B cell (primary cell): ENCODE measurements at regions not wholly inside any gene's neighbourhood (a gene's known extent, or its start where the extent isn't known, plus 50 kb on each side); places are given as distances from the start of the nearest gene placed in this dataset.

Source experiments
- ATAC-seq: fragments of 200-7000 bp; cut with Tn5 transposase; one replicate; pipeline ENCODE4 v1.10.0; 2021; ENCODE audit warnings: low read depth, mild to moderate bottlenecking, moderate number of reproducible peaks, moderate library complexity
- CTCF ChIA-PET: fragments of 350-600 bp; sonication (Branson Sonifier 250); formaldehyde crosslinking; loops from one replicate; lab custom pipeline; 2021; ENCODE audit warnings: antibody characterized with exemption, inconsistent platforms; lab: Charles Lee
- POLR2A ChIA-PET: fragments of 350-600 bp; sonication (Branson Sonifier 250); formaldehyde crosslinking; loops from one replicate; lab custom pipeline; 2021; ENCODE audit warnings: antibody characterized with exemption; lab: Charles Lee
- DNase-seq: peaks from one replicate; pipeline ENCODE4 v3.0.0; 2013
- H2AFZ ChIP-seq: 2 replicates; pipeline ENCODE4 v1.6.1; 2012; ENCODE audit warnings: mild to moderate bottlenecking, low read depth, low read length; ENCODE audit not compliant: insufficient read depth, poor library complexity, severe bottlenecking
- H3K27ac ChIP-seq, 2 donors: 1 replicate in 1 of 2; 2 replicates in 1 of 2; pipeline ENCODE4 v1.5.1; 2012 to 2013; ENCODE audit warnings: low read length in 2 of 2, mild to moderate bottlenecking in 2 of 2, moderate library complexity in 1 of 2
- H3K27me3 ChIP-seq, 4 experiments: fragments of 200-600 bp in 1 of 4; sonication (generic) in 1 of 4; replicated peaks in 1 of 4; 1 replicate in 2 of 4; 2 replicates in 2 of 4; pipeline versions ENCODE4 v1.6.1 to v1.7.0; 2013 to 2016; ENCODE audit warnings: low read length in 3 of 4, mild to moderate bottlenecking in 2 of 4, mixed read lengths in 1 of 4, moderate library complexity in 1 of 4; ENCODE audit not compliant: insufficient read depth in 4 of 4, control insufficient read depth in 3 of 4; ENCODE audit errors: control extremely low read depth in 1 of 4
- H3K36me3 ChIP-seq, 2 experiments: replicated peaks in 1 of 2; 1 replicate in 1 of 2; 2 replicates in 1 of 2; pipeline versions ENCODE4 v1.6.1 to v1.7.1; 2013; ENCODE audit warnings: low read length in 1 of 2; ENCODE audit not compliant: insufficient read depth in 2 of 2, control insufficient read depth in 1 of 2; ENCODE audit errors: control extremely low read depth in 1 of 2, extremely low read depth in 1 of 2
- H3K4me1 ChIP-seq, 2 donors: fragments of 200-600 bp in 1 of 2; sonication (generic) in 1 of 2; 1 replicate in 1 of 2; 2 replicates in 1 of 2; pipeline versions ENCODE4 v1.5.1 to v1.6.1; 2013 to 2017; ENCODE audit warnings: low read length in 2 of 2; ENCODE audit not compliant: control insufficient read depth in 2 of 2, insufficient read depth in 2 of 2
- H3K4me2 ChIP-seq: replicated peaks from 2 replicates; pipeline ENCODE3; 2012; ENCODE audit warnings: mild to moderate bottlenecking, low read depth, low read length; ENCODE audit not compliant: poor library complexity, severe bottlenecking
- H3K4me3 ChIP-seq, 5 experiments: fragments of 200-600 bp in 1 of 5; sonication (generic) in 1 of 5; 1 replicate in 3 of 5; 2 replicates in 2 of 5; pipeline versions ENCODE4 v1.5.1 to v1.7.0; 2011 to 2016; ENCODE audit warnings: low read length in 4 of 5, mild to moderate bottlenecking in 4 of 5, low read depth in 2 of 5, control low read depth in 1 of 5, moderate library complexity in 1 of 5; ENCODE audit not compliant: insufficient read depth in 1 of 5; ENCODE audit errors: control extremely low read depth in 1 of 5, extremely low read depth in 1 of 5
- H3K79me2 ChIP-seq: fragments of 200-600 bp; sonication (generic); one replicate; pipeline ENCODE4 v1.6.0; 2016; ENCODE audit warnings: low read length; ENCODE audit not compliant: control insufficient read depth, insufficient read depth
- H3K9ac ChIP-seq: fragments of 200-600 bp; sonication (generic); 2 replicates; pipeline ENCODE4 v1.6.1; 2017; ENCODE audit warnings: mild to moderate bottlenecking, low read length, moderate library complexity
- H3K9me3 ChIP-seq, 3 donors: one replicate each; pipeline versions ENCODE4 v1.6.1 to v1.7.1; 2013; ENCODE audit warnings: low read length in 2 of 3; ENCODE audit not compliant: control insufficient read depth in 2 of 3, insufficient read depth in 1 of 3; ENCODE audit errors: control extremely low read depth in 1 of 3
- H4K20me1 ChIP-seq: 2 replicates; pipeline ENCODE4 v1.6.0; 2012; ENCODE audit warnings: mild to moderate bottlenecking, low read length; ENCODE audit not compliant: insufficient read depth, control insufficient read depth, poor library complexity, severe bottlenecking
- H3K27ac Mint-ChIP-seq: one replicate; pipeline ENCODE4 v1.8.0; 2021; ENCODE audit warnings: mixed read lengths
- H3K27me3 Mint-ChIP-seq: one replicate; pipeline ENCODE4 v1.8.0; 2021; ENCODE audit warnings: mixed read lengths
- H3K4me1 Mint-ChIP-seq: one replicate; pipeline ENCODE4 v1.8.0; 2021; ENCODE audit warnings: mixed read lengths
- H3K4me3 Mint-ChIP-seq: one replicate; pipeline ENCODE4 v1.8.0; 2021; ENCODE audit warnings: mixed read lengths
- H3K9me3 Mint-ChIP-seq: one replicate; pipeline ENCODE4 v1.8.0; 2022; ENCODE audit warnings: mixed read lengths; ENCODE audit not compliant: insufficient read depth
- EZH2 ChIP-seq: IDR thresholded peaks from 2 replicates; pipeline ENCODE4 v1.6.1; 2012; ENCODE audit warnings: borderline replicate concordance, low read depth, mild to moderate bottlenecking, moderate library complexity, low read length; ENCODE audit not compliant: insufficient read depth, poor library complexity, severe bottlenecking
- WGBS: methylation state at CpG from one replicate; pipeline ENCODE4 v1.1.5; 2013; ENCODE audit warnings: missing lambda C conversion rate; ENCODE audit not compliant: insufficient coverage; 5-methylcytosine and 5-hydroxymethylcytosine counted together
- intact Hi-C: fragments of 100-400 bp; cut with micrococcal nuclease; formaldehyde crosslinking; loops from one replicate; pipeline ENCODE4 v1.10.0; 2022
- TF ChIP-seq, protein P1 (sequence below): fragments of 200-600 bp; IDR thresholded peaks from one replicate; pipeline ENCODE4 v1.8.0; 2022; ENCODE audit warnings: antibody characterized with exemption, mild to moderate bottlenecking

DNA sequence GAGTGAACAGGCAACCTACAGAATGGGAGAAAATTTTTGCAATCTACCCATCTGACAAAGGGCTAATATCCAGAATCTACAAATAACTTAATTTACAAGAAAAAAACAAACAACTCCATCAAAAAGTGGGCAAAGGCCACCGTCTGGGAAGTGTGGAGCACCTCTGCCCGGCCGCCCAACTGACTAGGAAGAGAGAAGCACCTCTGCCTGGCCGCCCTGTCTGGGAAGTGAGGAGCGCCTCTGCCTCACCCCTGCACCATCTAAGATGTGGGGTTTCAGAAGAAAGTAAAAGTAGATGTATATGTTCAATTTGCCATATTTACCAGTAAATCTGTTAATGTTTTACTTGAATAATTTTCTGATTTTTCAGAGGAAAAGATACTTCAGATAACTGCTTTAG lies 108.1 kb upstream of the TMEM161B start:
- Histone ChIP-seq H3K9me3 (no peaks in the 10 kb centered on the region), H3K79me2 (no peaks in the 10 kb centered on the region), H3K4me3 (no peak overlapping the region), H2AFZ (no peak overlapping the region), H3K4me2 (no peak overlapping the region), H3K9ac (no peak overlapping the region), H3K36me3 (no peaks in the 10 kb centered on the region), H3K27me3 (no peaks in the 10 kb centered on the region), H3K27ac (no peak overlapping the region), H3K4me1 (no peaks in the 10 kb centered on the region), H4K20me1 (no peaks in the 10 kb centered on the region)
- peaks cover 3% of the 10 kb centered on the region for H3K27me3 Mint-ChIP-seq
- no peak for TF ChIP-seq EZH2
- TF ChIP-seq, protein P1, sequence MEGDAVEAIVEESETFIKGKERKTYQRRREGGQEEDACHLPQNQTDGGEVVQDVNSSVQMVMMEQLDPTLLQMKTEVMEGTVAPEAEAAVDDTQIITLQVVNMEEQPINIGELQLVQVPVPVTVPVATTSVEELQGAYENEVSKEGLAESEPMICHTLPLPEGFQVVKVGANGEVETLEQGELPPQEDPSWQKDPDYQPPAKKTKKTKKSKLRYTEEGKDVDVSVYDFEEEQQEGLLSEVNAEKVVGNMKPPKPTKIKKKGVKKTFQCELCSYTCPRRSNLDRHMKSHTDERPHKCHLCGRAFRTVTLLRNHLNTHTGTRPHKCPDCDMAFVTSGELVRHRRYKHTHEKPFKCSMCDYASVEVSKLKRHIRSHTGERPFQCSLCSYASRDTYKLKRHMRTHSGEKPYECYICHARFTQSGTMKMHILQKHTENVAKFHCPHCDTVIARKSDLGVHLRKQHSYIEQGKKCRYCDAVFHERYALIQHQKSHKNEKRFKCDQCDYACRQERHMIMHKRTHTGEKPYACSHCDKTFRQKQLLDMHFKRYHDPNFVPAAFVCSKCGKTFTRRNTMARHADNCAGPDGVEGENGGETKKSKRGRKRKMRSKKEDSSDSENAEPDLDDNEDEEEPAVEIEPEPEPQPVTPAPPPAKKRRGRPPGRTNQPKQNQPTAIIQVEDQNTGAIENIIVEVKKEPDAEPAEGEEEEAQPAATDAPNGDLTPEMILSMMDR: no peak
- CTCF ChIA-PET: no interaction called here
- no peak for ATAC-seq
- no CpG with 5 or more reads among the region's 5 CpGs for WGBS
- no peak overlapping the region for H3K27ac Mint-ChIP-seq
- no peak overlapping the region for H3K4me3 Mint-ChIP-seq
- POLR2A ChIA-PET: no interaction called here
- H3K9me3 Mint-ChIP-seq: no peaks in the 10 kb centered on the region
- intact Hi-C loops: no loop called here
- no peaks in the 10 kb centered on the region for H3K4me1 Mint-ChIP-seq
- DNase-seq: no peak

DNA sequence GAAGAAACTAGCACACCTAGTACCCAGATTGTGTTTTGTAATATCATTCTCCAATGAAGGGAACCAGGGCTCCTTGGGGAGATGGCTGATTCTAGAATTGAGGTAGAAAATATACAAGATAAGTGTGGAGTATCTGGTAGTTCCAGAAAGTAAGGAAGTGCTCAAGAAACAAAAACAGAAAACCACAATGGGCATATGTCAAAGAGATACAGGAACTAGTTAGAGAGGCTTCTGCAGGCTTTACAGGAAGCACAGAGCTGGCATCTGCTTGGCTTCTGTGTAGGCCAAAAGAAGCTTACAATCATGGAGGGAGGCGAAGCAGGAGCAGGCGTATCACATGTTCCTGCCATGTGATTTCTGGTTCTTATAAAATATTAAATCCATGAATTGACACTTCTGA lies 105.7 kb upstream of the TMEM161B start:
- H3K9me3 ChIP-seq: no peaks in the 10 kb centered on the region
- no peak overlapping the region for H3K27ac ChIP-seq
- peaks cover 3% of the 10 kb centered on the region for H3K27me3 Mint-ChIP-seq
- no peaks in the 10 kb centered on the region for H3K4me1 ChIP-seq
- no peaks in the 10 kb centered on the region for H3K79me2 ChIP-seq
- no peak overlapping the region for H3K4me3 ChIP-seq
- H2AFZ ChIP-seq: no peak overlapping the region
- no peak overlapping the region for H3K4me2 ChIP-seq
- no peaks in the 10 kb centered on the region for H3K4me1 Mint-ChIP-seq
- H3K9me3 Mint-ChIP-seq: no peaks in the 10 kb centered on the region
- POLR2A ChIA-PET: no interaction called here
- TF ChIP-seq, protein P1: no peak
- TF ChIP-seq EZH2: no peak
- intact Hi-C loops: no loop called here
- DNase-seq (no peak), ATAC-seq (no peak)
- H3K36me3 ChIP-seq: no peaks in the 10 kb centered on the region
- no peak overlapping the region for H3K4me3 Mint-ChIP-seq
- no peak overlapping the region for H3K27ac Mint-ChIP-seq
- H4K20me1 ChIP-seq: no peaks in the 10 kb centered on the region
- CTCF ChIA-PET: no interaction called here
- WGBS: no CpG with 5 or more reads among the region's 2 CpGs
- H3K9ac ChIP-seq: no peak overlapping the region
- H3K27me3 ChIP-seq: no peaks in the 10 kb centered on the region
